PC-3 (cell line): ENCODE measurements at regions not wholly inside any gene's neighbourhood (a gene's known extent, or its start where the extent isn't known, plus 50 kb on each side); places are given as distances from the start of the nearest gene placed in this dataset.

Source experiments
- CTCF ChIP-seq: fragments of 300-600 bp; sonication (generic); conservative IDR thresholded peaks from 2 replicates; pipeline ENCODE4 v1.5.1; 2017; ENCODE audit warnings: antibody characterized with exemption, low read depth, mild to moderate bottlenecking, low read length
- EZH2 ChIP-seq: fragments of 300-600 bp; sonication (generic); IDR thresholded peaks from one replicate; pipeline ENCODE4 v1.6.1; 2017; ENCODE audit warnings: antibody characterized with exemption, mild to moderate bottlenecking, low read length; ENCODE audit not compliant: unreplicated experiment
- EZH2phosphoT487 ChIP-seq: fragments of 300-600 bp; sonication (generic); IDR thresholded peaks from 2 replicates; pipeline ENCODE4 v1.6.1; 2018; ENCODE audit warnings: mild to moderate bottlenecking, antibody characterized with exemption, low read length, borderline replicate concordance

- TF ChIP-seq CTCF (no peak), EZH2 (no peak), EZH2phosphoT487 (no peak)
Observed at GRCh38 chr6:153984811-153985210, 54.2 kb upstream of the OPRM1 start.
